ENCODE measurements at regions not wholly inside any gene's neighbourhood (a gene's known extent, or its start where the extent isn't known, plus 50 kb on each side); places are given as distances from the start of the nearest gene placed in this dataset.

DNA sequence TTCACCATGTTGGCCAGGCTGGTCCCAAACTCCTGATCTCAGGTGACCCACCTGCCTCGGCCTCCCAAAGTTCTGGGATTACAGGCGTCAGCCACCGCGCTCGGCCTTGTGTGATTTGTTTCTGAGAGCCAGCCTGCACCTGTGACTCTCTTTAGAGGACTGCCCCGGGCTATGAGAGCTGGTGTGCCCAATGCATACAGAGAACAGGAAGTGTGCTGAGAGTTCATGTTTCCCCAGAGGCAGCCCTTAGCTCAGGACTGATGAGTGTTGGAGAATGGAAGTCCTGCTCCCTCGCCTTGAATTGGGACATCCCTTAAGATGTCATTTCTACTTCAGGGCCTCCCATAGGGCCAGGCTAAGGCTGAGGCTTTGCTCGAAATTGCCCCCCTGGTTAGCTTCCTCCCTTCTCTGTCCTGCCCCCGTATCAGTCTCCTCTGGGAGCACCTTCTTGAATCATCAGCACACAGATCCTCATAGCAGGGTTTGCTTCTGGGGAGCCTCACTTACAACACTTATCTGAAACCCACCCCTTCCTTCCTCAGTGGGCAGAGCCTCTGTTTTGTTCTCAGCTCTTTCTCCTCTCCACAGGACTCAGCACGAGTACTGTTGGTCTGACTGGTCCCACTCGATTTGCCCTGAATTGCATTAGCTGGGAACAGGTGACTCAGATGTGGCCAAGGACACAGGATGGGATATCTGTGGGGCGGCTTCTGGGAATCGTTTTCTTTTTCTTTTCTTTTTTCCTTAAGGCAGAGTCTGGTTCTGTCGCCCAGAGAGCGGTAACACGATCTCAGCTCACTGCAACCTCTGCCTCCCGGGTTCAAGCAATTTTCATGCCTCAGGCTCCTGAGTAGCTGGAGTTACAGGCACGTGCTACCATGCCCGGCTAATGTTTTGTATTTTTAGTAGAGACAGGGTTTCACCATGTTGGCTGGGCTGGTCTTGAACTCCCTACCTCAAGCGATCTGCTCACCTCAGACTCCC lies 80.1 kb downstream of the UBIAD1 start:
- H3K27me3 Mint-ChIP-seq (ENCODE audit: unreplicated experiment): peaks cover 2% of the 10 kb centered on the region

GRCh38 chr1:11354893-11355553 lies 82.0 kb downstream of the UBIAD1 start:
- Mint-ChIP-seq H3K27me3 (ENCODE audit: unreplicated experiment) (peaks cover 4% of the 10 kb centered on the region), H3K4me3 (ENCODE audit: unreplicated experiment) (no peak overlapping the region), H3K36me3 (ENCODE audit: low read depth, unreplicated experiment) (no peaks in the 10 kb centered on the region), H3K27ac (ENCODE audit: unreplicated experiment) (no peak overlapping the region), H3K9me3 (ENCODE audit: unreplicated experiment) (no peaks in the 10 kb centered on the region), H3K4me1 (ENCODE audit: unreplicated experiment) (peaks cover 4% of the 10 kb centered on the region)
- no peak for DNase-seq (ENCODE audit: low spot score)
- TF ChIP-seq, protein P1, sequence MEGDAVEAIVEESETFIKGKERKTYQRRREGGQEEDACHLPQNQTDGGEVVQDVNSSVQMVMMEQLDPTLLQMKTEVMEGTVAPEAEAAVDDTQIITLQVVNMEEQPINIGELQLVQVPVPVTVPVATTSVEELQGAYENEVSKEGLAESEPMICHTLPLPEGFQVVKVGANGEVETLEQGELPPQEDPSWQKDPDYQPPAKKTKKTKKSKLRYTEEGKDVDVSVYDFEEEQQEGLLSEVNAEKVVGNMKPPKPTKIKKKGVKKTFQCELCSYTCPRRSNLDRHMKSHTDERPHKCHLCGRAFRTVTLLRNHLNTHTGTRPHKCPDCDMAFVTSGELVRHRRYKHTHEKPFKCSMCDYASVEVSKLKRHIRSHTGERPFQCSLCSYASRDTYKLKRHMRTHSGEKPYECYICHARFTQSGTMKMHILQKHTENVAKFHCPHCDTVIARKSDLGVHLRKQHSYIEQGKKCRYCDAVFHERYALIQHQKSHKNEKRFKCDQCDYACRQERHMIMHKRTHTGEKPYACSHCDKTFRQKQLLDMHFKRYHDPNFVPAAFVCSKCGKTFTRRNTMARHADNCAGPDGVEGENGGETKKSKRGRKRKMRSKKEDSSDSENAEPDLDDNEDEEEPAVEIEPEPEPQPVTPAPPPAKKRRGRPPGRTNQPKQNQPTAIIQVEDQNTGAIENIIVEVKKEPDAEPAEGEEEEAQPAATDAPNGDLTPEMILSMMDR (IDR thresholded peaks at IDR 0.05; ENCODE audit: unreplicated experiment): no peak

More for the DNA sequence above, 80.1 kb downstream of the UBIAD1 start:
- no peak overlapping the region for H3K27ac Mint-ChIP-seq (ENCODE audit: unreplicated experiment)
- no peaks in the 10 kb centered on the region for H3K9me3 Mint-ChIP-seq (ENCODE audit: unreplicated experiment)
- no peaks in the 10 kb centered on the region for H3K36me3 Mint-ChIP-seq (ENCODE audit: low read depth, unreplicated experiment)
- no peak for DNase-seq (ENCODE audit: low spot score)
- H3K4me3 Mint-ChIP-seq (ENCODE audit: unreplicated experiment): no peak overlapping the region
- TF ChIP-seq, protein P1 (IDR thresholded peaks at IDR 0.05; ENCODE audit: unreplicated experiment): no peak
- H3K4me1 Mint-ChIP-seq (ENCODE audit: unreplicated experiment): peaks cover 4% of the 10 kb centered on the region

DNA sequence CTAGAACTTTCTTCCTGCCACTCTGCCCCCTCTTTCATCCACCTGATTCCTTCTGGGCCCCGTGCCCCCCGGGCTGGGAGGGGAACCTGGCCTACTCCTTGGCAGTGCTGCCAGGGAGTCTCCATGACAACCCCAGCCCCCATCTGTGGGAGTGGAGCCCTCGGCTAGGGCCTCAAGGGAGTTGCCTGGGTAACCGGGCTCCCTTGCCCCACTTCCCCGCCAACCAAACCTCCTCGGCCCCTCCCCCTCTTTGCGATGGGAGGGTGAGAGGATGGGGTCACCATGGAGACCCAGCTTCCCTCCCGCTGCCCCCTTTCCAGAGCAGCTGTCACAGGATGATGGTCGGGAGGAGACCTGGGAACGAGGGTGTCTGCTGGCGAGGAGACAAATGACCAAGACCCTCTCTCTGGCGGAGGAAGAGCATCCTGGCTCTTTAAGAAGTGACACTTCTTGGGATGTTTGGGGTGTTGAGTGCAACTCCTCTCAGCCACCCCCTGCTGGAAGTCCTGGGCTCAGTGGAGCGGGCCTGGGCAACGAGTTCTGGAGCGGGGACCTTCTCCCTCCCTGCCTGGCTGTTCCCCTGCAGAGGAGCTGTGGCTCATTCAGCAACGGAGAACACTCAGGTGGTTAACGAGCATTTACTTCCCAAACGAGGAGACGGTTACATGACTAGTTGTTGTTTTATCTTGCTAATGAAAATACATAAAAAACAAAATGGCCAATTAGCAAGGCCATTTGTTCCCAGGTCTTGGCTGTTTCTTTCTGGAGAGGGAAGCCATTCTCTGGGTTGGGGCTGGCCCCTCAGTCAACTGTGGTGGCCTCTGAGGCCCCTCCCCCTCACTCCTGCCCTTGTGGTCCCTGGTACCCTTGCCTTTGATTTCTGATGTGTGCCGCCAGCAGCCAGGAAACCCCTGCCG lies 82.8 kb downstream of the UBIAD1 start:
- no peaks in the 10 kb centered on the region for H3K36me3 Mint-ChIP-seq (ENCODE audit: low read depth, unreplicated experiment)
- no peak overlapping the region for H3K4me3 Mint-ChIP-seq (ENCODE audit: unreplicated experiment)
- H3K27me3 Mint-ChIP-seq (ENCODE audit: unreplicated experiment): peaks cover 4% of the 10 kb centered on the region
- H3K9me3 Mint-ChIP-seq (ENCODE audit: unreplicated experiment): no peaks in the 10 kb centered on the region
- H3K27ac Mint-ChIP-seq (ENCODE audit: unreplicated experiment): no peak overlapping the region
- TF ChIP-seq, protein P1 (IDR thresholded peaks at IDR 0.05; ENCODE audit: unreplicated experiment): no peak
- no peak for DNase-seq (ENCODE audit: low spot score)
- peaks cover 4% of the 10 kb centered on the region for H3K4me1 Mint-ChIP-seq (ENCODE audit: unreplicated experiment)

GRCh38 chr1:11357276-11357675 lies 84.3 kb downstream of the UBIAD1 start:
- Mint-ChIP-seq H3K4me3 (ENCODE audit: unreplicated experiment) (no peak overlapping the region), H3K27me3 (ENCODE audit: unreplicated experiment) (peaks cover 4% of the 10 kb centered on the region), H3K4me1 (ENCODE audit: unreplicated experiment) (peaks cover 4% of the 10 kb centered on the region), H3K27ac (ENCODE audit: unreplicated experiment) (no peak overlapping the region), H3K36me3 (ENCODE audit: low read depth, unreplicated experiment) (no peaks in the 10 kb centered on the region), H3K9me3 (ENCODE audit: unreplicated experiment) (no peaks in the 10 kb centered on the region)
- DNase-seq (ENCODE audit: low spot score): no peak
- TF ChIP-seq, protein P1 (IDR thresholded peaks at IDR 0.05; ENCODE audit: unreplicated experiment): no peak
